ENCODE measurements at regions not wholly inside any gene's neighbourhood (a gene's known extent, or its start where the extent isn't known, plus 50 kb on each side); places are given as distances from the start of the nearest gene placed in this dataset.
"Not testable (repeated sequence)": the region's sequence is repeated elsewhere in the genome, so short reads cannot be mapped to it uniquely, and the experiment has no call there.

GRCh38 chr1:182631-183030, 268.8 kb downstream of the OR4F29 start:
- not testable (repeated sequence) for H2AK5ac ChIP-seq (ENCODE audit: low read length, severe bottlenecking); H3K9ac ChIP-seq (ENCODE audit: low read length); H3K4me3 ChIP-seq (ENCODE audit: insufficient read depth in 1 of 2, low read depth in 1 of 2, low read length in 2 of 2); H2BK12ac ChIP-seq (ENCODE audit: low read length in 2 of 2); H3K4me1 ChIP-seq (ENCODE audit: control insufficient read depth, insufficient read depth, low read depth, low read length); H3K79me1 ChIP-seq (replicated peaks; ENCODE audit: low read length, poor library complexity, severe bottlenecking); H4K8ac ChIP-seq (ENCODE audit: low read length); DNase-seq; H3K4ac ChIP-seq (ENCODE audit: low read depth in 1 of 2, low read length in 2 of 2); H2AFZ ChIP-seq (ENCODE audit: low read depth, low read length); H3K4me2 ChIP-seq (ENCODE audit: low read length, poor library complexity, severe bottlenecking); H3K14ac ChIP-seq (ENCODE audit: low read length in 2 of 2); H4K91ac ChIP-seq (ENCODE audit: low read length); H3K23ac ChIP-seq (ENCODE audit: low read length in 2 of 2); H2BK5ac ChIP-seq (ENCODE audit: low read depth, low read length, poor library complexity, severe bottlenecking); H3K9me3 ChIP-seq (ENCODE audit: control insufficient read depth, low read length); H3K18ac ChIP-seq (ENCODE audit: low read depth in 1 of 2, low read length in 2 of 2); H3K27me3 ChIP-seq (ENCODE audit: control insufficient read depth in 1 of 2, insufficient read depth in 1 of 2, low read length in 2 of 2); H3K27ac ChIP-seq (ENCODE audit: low read length, poor library complexity, severe bottlenecking); H2BK120ac ChIP-seq (ENCODE audit: low read depth, low read length); H3K36me3 ChIP-seq (ENCODE audit: control insufficient read depth in 1 of 2, insufficient read depth in 2 of 2, low read depth in 1 of 2, low read length in 2 of 2); H2BK15ac ChIP-seq (ENCODE audit: low read depth, poor library complexity, severe bottlenecking)
- WGBS, result no CpG with 5 or more reads among the region's 7 CpGs

DNA sequence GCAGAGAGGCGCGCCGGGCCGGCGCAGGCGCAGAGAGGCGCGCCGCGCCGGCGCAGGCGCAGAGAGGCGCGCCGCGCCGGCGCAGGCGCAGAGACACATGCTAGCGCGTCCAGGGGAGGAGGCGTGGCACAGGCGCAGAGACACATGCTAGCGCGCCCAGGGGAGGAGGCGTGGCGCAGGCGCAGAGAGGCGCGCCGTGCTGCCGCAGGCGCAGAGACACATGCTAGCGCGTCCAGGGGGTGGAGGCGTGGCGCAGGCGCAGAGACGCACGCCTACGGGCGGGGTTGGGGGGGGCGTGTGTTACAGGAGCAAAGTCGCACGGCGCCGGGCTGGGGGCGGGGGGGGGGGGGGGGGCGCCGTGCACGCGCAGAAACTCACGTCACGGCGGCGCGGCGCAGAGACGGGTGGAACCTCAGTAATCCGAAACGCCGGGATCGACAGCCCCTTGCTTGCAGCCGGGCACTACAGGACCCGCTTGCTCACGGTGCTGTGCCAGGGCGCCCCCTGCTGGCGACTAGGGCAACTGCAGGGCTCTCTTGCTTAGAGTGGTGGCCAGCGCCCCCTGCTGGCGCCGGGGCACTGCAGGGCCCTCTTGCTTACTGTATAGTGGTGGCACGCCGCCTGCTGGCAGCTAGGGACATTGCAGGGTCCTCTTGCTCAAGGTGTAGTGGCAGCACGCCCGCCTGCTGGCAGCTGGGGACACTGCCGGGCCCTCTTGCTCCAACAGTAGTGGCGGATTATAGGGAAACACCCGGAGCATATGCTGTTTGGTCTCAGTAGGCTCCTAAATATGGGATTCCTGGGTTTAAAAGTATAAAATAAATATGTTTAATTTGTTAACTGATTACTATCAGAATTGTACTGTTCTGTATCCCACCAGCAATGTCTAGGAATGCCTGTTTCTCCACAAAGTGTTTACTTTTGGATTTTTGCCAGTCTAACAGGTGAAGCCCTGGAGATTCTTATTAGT, 269.9 kb downstream of the OR4F29 start:
- H3K27ac ChIP-seq (ENCODE audit: low read length, poor library complexity, severe bottlenecking); H3K27me3 ChIP-seq (ENCODE audit: control insufficient read depth in 1 of 2, insufficient read depth in 1 of 2, low read length in 2 of 2); H3K4me1 ChIP-seq (ENCODE audit: control insufficient read depth, insufficient read depth, low read depth, low read length); H3K9me3 ChIP-seq (ENCODE audit: control insufficient read depth, low read length); H2BK5ac ChIP-seq (ENCODE audit: low read depth, low read length, poor library complexity, severe bottlenecking); H2BK120ac ChIP-seq (ENCODE audit: low read depth, low read length); H3K4me2 ChIP-seq (ENCODE audit: low read length, poor library complexity, severe bottlenecking); H2AFZ ChIP-seq (ENCODE audit: low read depth, low read length); H3K79me1 ChIP-seq (replicated peaks; ENCODE audit: low read length, poor library complexity, severe bottlenecking); H2BK15ac ChIP-seq (ENCODE audit: low read depth, poor library complexity, severe bottlenecking); H4K91ac ChIP-seq (ENCODE audit: low read length); H3K36me3 ChIP-seq (ENCODE audit: control insufficient read depth in 1 of 2, insufficient read depth in 2 of 2, low read depth in 1 of 2, low read length in 2 of 2); H3K14ac ChIP-seq (ENCODE audit: low read length in 2 of 2); H2BK12ac ChIP-seq (ENCODE audit: low read length in 2 of 2); H4K8ac ChIP-seq (ENCODE audit: low read length); H3K9ac ChIP-seq (ENCODE audit: low read length); H2AK5ac ChIP-seq (ENCODE audit: low read length, severe bottlenecking); H3K4ac ChIP-seq (ENCODE audit: low read depth in 1 of 2, low read length in 2 of 2); H3K18ac ChIP-seq (ENCODE audit: low read depth in 1 of 2, low read length in 2 of 2); H3K23ac ChIP-seq (ENCODE audit: low read length in 2 of 2): not testable (repeated sequence)
- WGBS, result 98% methylated on average over 32 of the region's 79 CpGs
- peak overlapping the region in 1 of 2 experiments; percentile 31 for H3K4me3 ChIP-seq (ENCODE audit: insufficient read depth in 1 of 2, low read depth in 1 of 2, low read length in 2 of 2)
- DNase-seq, result peak; percentile 4

DNA sequence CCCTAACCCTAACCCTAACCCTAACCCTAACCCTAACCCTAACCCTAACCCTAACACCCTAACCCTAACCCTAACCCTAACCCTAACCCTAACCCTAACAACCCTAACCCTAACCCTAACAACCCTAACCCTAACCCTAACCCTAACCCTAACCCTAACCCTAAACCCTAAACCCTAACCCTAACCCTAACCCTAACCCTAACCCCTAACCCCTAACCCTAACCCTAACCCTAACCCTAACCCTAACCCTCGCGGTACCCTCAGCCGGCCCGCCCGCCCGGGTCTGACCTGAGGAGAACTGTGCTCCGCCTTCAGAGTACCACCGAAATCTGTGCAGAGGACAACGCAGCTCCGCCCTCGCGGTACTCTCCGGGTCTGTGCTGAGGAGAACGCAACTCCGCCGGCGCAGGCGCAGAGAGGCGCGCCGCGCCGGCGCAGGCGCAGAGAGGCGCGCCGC, 270.7 kb downstream of the OR4F29 start:
- not testable (repeated sequence) for H2BK15ac ChIP-seq (ENCODE audit: low read depth, poor library complexity, severe bottlenecking); H4K91ac ChIP-seq (ENCODE audit: low read length); H3K23ac ChIP-seq (ENCODE audit: low read length in 2 of 2); H3K27me3 ChIP-seq (ENCODE audit: control insufficient read depth in 1 of 2, insufficient read depth in 1 of 2, low read length in 2 of 2); DNase-seq; H3K18ac ChIP-seq (ENCODE audit: low read depth in 1 of 2, low read length in 2 of 2); H3K79me1 ChIP-seq (replicated peaks; ENCODE audit: low read length, poor library complexity, severe bottlenecking); H2AK5ac ChIP-seq (ENCODE audit: low read length, severe bottlenecking); H2AFZ ChIP-seq (ENCODE audit: low read depth, low read length); H3K36me3 ChIP-seq (ENCODE audit: control insufficient read depth in 1 of 2, insufficient read depth in 2 of 2, low read depth in 1 of 2, low read length in 2 of 2); H2BK5ac ChIP-seq (ENCODE audit: low read depth, low read length, poor library complexity, severe bottlenecking); H3K9ac ChIP-seq (ENCODE audit: low read length); H3K4ac ChIP-seq (ENCODE audit: low read depth in 1 of 2, low read length in 2 of 2); H3K4me3 ChIP-seq (ENCODE audit: insufficient read depth in 1 of 2, low read depth in 1 of 2, low read length in 2 of 2); H3K27ac ChIP-seq (ENCODE audit: low read length, poor library complexity, severe bottlenecking); H3K4me1 ChIP-seq (ENCODE audit: control insufficient read depth, insufficient read depth, low read depth, low read length); H3K14ac ChIP-seq (ENCODE audit: low read length in 2 of 2); H2BK12ac ChIP-seq (ENCODE audit: low read length in 2 of 2); H2BK120ac ChIP-seq (ENCODE audit: low read depth, low read length); H4K8ac ChIP-seq (ENCODE audit: low read length); H3K4me2 ChIP-seq (ENCODE audit: low read length, poor library complexity, severe bottlenecking); H3K9me3 ChIP-seq (ENCODE audit: control insufficient read depth, low read length)
- WGBS, result 95% methylated on average over 28 of the region's 28 CpGs

- H4K91ac ChIP-seq (ENCODE audit: low read length); H3K4me1 ChIP-seq (ENCODE audit: control insufficient read depth, insufficient read depth, low read depth, low read length); H3K4ac ChIP-seq (ENCODE audit: low read depth in 1 of 2, low read length in 2 of 2); H4K8ac ChIP-seq (ENCODE audit: low read length); H2AK5ac ChIP-seq (ENCODE audit: low read length, severe bottlenecking); H3K27ac ChIP-seq (ENCODE audit: low read length, poor library complexity, severe bottlenecking); H3K4me2 ChIP-seq (ENCODE audit: low read length, poor library complexity, severe bottlenecking); H3K9me3 ChIP-seq (ENCODE audit: control insufficient read depth, low read length); H3K36me3 ChIP-seq (ENCODE audit: control insufficient read depth in 1 of 2, insufficient read depth in 2 of 2, low read depth in 1 of 2, low read length in 2 of 2); H2BK5ac ChIP-seq (ENCODE audit: low read depth, low read length, poor library complexity, severe bottlenecking); H3K79me1 ChIP-seq (replicated peaks; ENCODE audit: low read length, poor library complexity, severe bottlenecking); H2BK120ac ChIP-seq (ENCODE audit: low read depth, low read length); H3K4me3 ChIP-seq (ENCODE audit: insufficient read depth in 1 of 2, low read depth in 1 of 2, low read length in 2 of 2); H3K14ac ChIP-seq (ENCODE audit: low read length in 2 of 2); H2BK12ac ChIP-seq (ENCODE audit: low read length in 2 of 2); H3K9ac ChIP-seq (ENCODE audit: low read length); H3K27me3 ChIP-seq (ENCODE audit: control insufficient read depth in 1 of 2, insufficient read depth in 1 of 2, low read length in 2 of 2); H3K23ac ChIP-seq (ENCODE audit: low read length in 2 of 2); H2AFZ ChIP-seq (ENCODE audit: low read depth, low read length); H2BK15ac ChIP-seq (ENCODE audit: low read depth, poor library complexity, severe bottlenecking); H3K18ac ChIP-seq (ENCODE audit: low read depth in 1 of 2, low read length in 2 of 2); DNase-seq: not testable (repeated sequence)
- 94% methylated on average over 3 of the region's 4 CpGs for WGBS
These were observed 312.6 kb downstream of the OR4F29 start for GRCh38 chr1:138842-139241.

Data from mesenchymal stem cell (in vitro differentiated cells and primary cell).